Astrocyte (in vitro differentiated cells and primary cell): ENCODE measurements at regions not wholly inside any gene's neighbourhood (a gene's known extent, or its start where the extent isn't known, plus 50 kb on each side); places are given as distances from the start of the nearest gene placed in this dataset.

Experiments used
- CTCF ChIP-seq: IDR thresholded peaks from 2 replicates; pipeline ENCODE4 v1.5.1; 2011; ENCODE audit warnings: low read depth, mild to moderate bottlenecking, inconsistent platforms, low read length, moderate library complexity; ENCODE audit not compliant: insufficient read depth
- EZH2 ChIP-seq: IDR thresholded peaks from 2 replicates; pipeline ENCODE4 v1.6.1; 2012; ENCODE audit warnings: mild to moderate bottlenecking, low read length, inconsistent platforms; ENCODE audit not compliant: insufficient read depth

GRCh38 chr20:4318891-4319290 is 69.8 kb upstream of the ADRA1D start:
- TF ChIP-seq CTCF (no peak), EZH2 (no peak)
